ENCODE measurements at regions not wholly inside any gene's neighbourhood (a gene's known extent, or its start where the extent isn't known, plus 50 kb on each side); places are given as distances from the start of the nearest gene placed in this dataset.

GRCh38 chr5:110012145-110012544 lies 322.4 kb downstream of the MAN2A1 start (continued):
- TF ChIP-seq MAFK (IDR thresholded peaks at IDR 0.05; ENCODE audit: low read depth, low read length): no peak
- no peak for TF ChIP-seq CBX8 (IDR thresholded peaks at IDR 0.05; ENCODE audit: borderline replicate concordance, low read depth, low read length)
- no peak for TF ChIP-seq CTBP2 (IDR thresholded peaks at IDR 0.05; ENCODE audit: borderline replicate concordance, insufficient read depth, insufficient read length, low read length)
